Cardiac fibroblast (primary cell): ENCODE measurements at regions not wholly inside any gene's neighbourhood (a gene's known extent, or its start where the extent isn't known, plus 50 kb on each side); places are given as distances from the start of the nearest gene placed in this dataset.

Experiments used
- DNase-seq, 2 donors: peaks; one replicate each; pipeline versions ENCODE4 v3.0.0 to v3.0.0-alpha.2; 2010; ENCODE audit warnings: low read depth in 2 of 2
- H3K4me3 ChIP-seq, 2 donors: replicated peaks in 1 of 2; 1 replicate in 1 of 2; 2 replicates in 1 of 2; pipeline ENCODE4 v1.5.1; 2011; ENCODE audit warnings: low read depth in 2 of 2, low read length in 2 of 2, mild to moderate bottlenecking in 2 of 2, moderate library complexity in 1 of 2
- CTCF ChIP-seq: IDR thresholded peaks from one replicate; pipeline ENCODE4 v1.5.1; 2011; ENCODE audit warnings: low read depth, mild to moderate bottlenecking, low read length, inconsistent platforms

- TF ChIP-seq CTCF = no peak
- DNase-seq = no peak
- no peak overlapping the region for H3K4me3 ChIP-seq
Measured at GRCh38 chr11:79963856-79964645, 523.2 kb upstream of the TENM4 start.

- DNase-seq = no peak
- TF ChIP-seq CTCF = no peak
- H3K4me3 ChIP-seq = no peak overlapping the region
Measured at GRCh38 chr11:79960461-79960860, 519.6 kb upstream of the TENM4 start.

- DNase-seq = no peak
- TF ChIP-seq CTCF = no peak
- no peak overlapping the region for H3K4me3 ChIP-seq
Measured at GRCh38 chr11:79959318-79959717, 518.5 kb upstream of the TENM4 start.

- H3K4me3 ChIP-seq = no peak overlapping the region
- DNase-seq = no peak
- no peak for TF ChIP-seq CTCF
Measured at GRCh38 chr11:79957702-79958101, 516.9 kb upstream of the TENM4 start.

GRCh38 chr11:79956061-79956460 is 515.2 kb upstream of the TENM4 start:
- no peak for DNase-seq
- no peak for TF ChIP-seq CTCF
- no peak overlapping the region for H3K4me3 ChIP-seq

GRCh38 chr11:79953629-79954028 is 512.8 kb upstream of the TENM4 start:
- no peak overlapping the region for H3K4me3 ChIP-seq
- DNase-seq = no peak
- TF ChIP-seq CTCF = no peak

GRCh38 chr11:79950741-79951140 is 509.9 kb upstream of the TENM4 start:
- no peak for DNase-seq
- TF ChIP-seq CTCF = no peak
- H3K4me3 ChIP-seq = no peak overlapping the region
